GM12874 (cell line): ENCODE measurements at regions not wholly inside any gene's neighbourhood (a gene's known extent, or its start where the extent isn't known, plus 50 kb on each side); places are given as distances from the start of the nearest gene placed in this dataset.

Experiments
- CTCF ChIP-seq: IDR thresholded peaks from 2 replicates; pipeline ENCODE4 v1.5.1; 2011; ENCODE audit warnings: low read depth, mild to moderate bottlenecking, control low read depth, low read length, moderate library complexity; ENCODE audit not compliant: insufficient read depth

- no peak for TF ChIP-seq CTCF
Observed at GRCh38 chr10:78295242-78295641, 261.6 kb downstream of the RPS24 start.

- TF ChIP-seq CTCF: no peak
Observed at GRCh38 chr10:78296785-78297184, 263.1 kb downstream of the RPS24 start.

GRCh38 chr10:78297997-78298396 lies 264.3 kb downstream of the RPS24 start:
- no peak for TF ChIP-seq CTCF

- no peak for TF ChIP-seq CTCF
Observed at GRCh38 chr10:78298835-78299234, 265.2 kb downstream of the RPS24 start.

GRCh38 chr10:78299851-78300468 lies 266.3 kb downstream of the RPS24 start:
- TF ChIP-seq CTCF: no peak

GRCh38 chr10:78300526-78300925 lies 266.9 kb downstream of the RPS24 start:
- no peak for TF ChIP-seq CTCF

GRCh38 chr10:78301481-78301880 lies 267.8 kb downstream of the RPS24 start:
- no peak for TF ChIP-seq CTCF
